HL-60 (cell line): ENCODE measurements at regions not wholly inside any gene's neighbourhood (a gene's known extent, or its start where the extent isn't known, plus 50 kb on each side); places are given as distances from the start of the nearest gene placed in this dataset.

Source experiments
- POLR2AphosphoS5 ChIP-seq: IDR thresholded peaks from 2 replicates; pipeline ENCODE4 v1.6.1; 2012; ENCODE audit warnings: low read depth
- TF ChIP-seq, protein P1 (sequence below): IDR thresholded peaks from one replicate; pipeline ENCODE4 v1.5.1; 2011; ENCODE audit warnings: low read length, control low read depth, inconsistent platforms; ENCODE audit not compliant: insufficient read depth

DNA sequence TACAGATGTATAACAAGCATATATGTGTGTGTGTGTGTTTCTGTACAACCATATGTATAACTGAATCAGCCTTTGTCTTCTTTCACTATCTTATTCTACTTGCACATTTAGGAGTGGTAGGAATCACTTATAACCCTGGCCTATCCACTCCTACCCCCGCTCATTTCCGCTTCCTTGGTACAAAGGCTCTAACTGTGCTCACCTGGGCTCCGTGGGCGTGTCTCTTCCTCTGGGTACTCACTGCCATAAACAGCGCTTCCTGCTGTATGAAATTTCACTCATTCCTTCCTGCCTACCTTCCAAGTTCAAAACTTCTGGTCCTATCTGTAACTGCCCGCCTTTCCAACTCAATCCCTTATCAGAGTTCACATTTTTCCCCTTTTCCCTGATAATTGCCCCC lies 815.5 kb downstream of the EPHA4 start:
- TF ChIP-seq, protein P1, sequence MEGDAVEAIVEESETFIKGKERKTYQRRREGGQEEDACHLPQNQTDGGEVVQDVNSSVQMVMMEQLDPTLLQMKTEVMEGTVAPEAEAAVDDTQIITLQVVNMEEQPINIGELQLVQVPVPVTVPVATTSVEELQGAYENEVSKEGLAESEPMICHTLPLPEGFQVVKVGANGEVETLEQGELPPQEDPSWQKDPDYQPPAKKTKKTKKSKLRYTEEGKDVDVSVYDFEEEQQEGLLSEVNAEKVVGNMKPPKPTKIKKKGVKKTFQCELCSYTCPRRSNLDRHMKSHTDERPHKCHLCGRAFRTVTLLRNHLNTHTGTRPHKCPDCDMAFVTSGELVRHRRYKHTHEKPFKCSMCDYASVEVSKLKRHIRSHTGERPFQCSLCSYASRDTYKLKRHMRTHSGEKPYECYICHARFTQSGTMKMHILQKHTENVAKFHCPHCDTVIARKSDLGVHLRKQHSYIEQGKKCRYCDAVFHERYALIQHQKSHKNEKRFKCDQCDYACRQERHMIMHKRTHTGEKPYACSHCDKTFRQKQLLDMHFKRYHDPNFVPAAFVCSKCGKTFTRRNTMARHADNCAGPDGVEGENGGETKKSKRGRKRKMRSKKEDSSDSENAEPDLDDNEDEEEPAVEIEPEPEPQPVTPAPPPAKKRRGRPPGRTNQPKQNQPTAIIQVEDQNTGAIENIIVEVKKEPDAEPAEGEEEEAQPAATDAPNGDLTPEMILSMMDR: no peak
- no peak for TF ChIP-seq POLR2AphosphoS5
